A673 (cell line): ENCODE measurements at regions not wholly inside any gene's neighbourhood (a gene's known extent, or its start where the extent isn't known, plus 50 kb on each side); places are given as distances from the start of the nearest gene placed in this dataset.

Source experiments
- BruUV-seq: library from RNA; stranded (reverse); fragments of 400-500 nt; replicated peaks from 2 replicates; lab custom pipeline; 2021; lab: Mats Ljungman, UMichigan
- CTCF ChIA-PET: fragments of 300-600 bp; sonication (Branson Sonifier 250); formaldehyde crosslinking; loops from one replicate; lab custom pipeline; 2022; ENCODE audit warnings: antibody characterized with exemption; lab: Charles Lee
- POLR2A ChIA-PET: fragments of 300-600 bp; sonication (Branson Sonifier 250); formaldehyde crosslinking; loops from one replicate; lab custom pipeline; 2022; ENCODE audit warnings: antibody characterized with exemption; ENCODE audit not compliant: low non-redundant PET; lab: Charles Lee
- DNase-seq: peaks from one replicate; pipeline ENCODE4 v3.0.0-alpha.2; 2015; ENCODE audit warnings: low spot score
- H3K27ac ChIP-seq: fragments of 200-600 bp; sonication (generic); 2 replicates; pipeline ENCODE4 v1.5.1; 2016; ENCODE audit warnings: mixed run types, low read depth, mild to moderate bottlenecking, mixed read lengths, antibody characterized with exemption, low read length; ENCODE audit not compliant: poor library complexity, severe bottlenecking
- H3K27me3 ChIP-seq: fragments of 200-600 bp; sonication (generic); replicated peaks from 2 replicates; pipeline ENCODE4 v1.6.1; 2017; ENCODE audit warnings: mixed run types, low read depth, mild to moderate bottlenecking, mixed read lengths, antibody characterized with exemption, low read length; ENCODE audit not compliant: insufficient read depth, poor library complexity
- H3K36me3 ChIP-seq: fragments of 200-600 bp; sonication (generic); 2 replicates; pipeline ENCODE4 v1.6.1; 2016; ENCODE audit warnings: mixed run types, mild to moderate bottlenecking, mixed read lengths, antibody characterized with exemption, low read length; ENCODE audit not compliant: insufficient read depth, poor library complexity, severe bottlenecking
- H3K4me1 ChIP-seq: fragments of 200-600 bp; sonication (generic); 2 replicates; pipeline ENCODE4 v1.6.1; 2017; ENCODE audit warnings: mixed run types, mild to moderate bottlenecking, mixed read lengths, antibody characterized with exemption, low read length; ENCODE audit not compliant: insufficient read depth, poor library complexity, severe bottlenecking
- H3K4me3 ChIP-seq: fragments of 200-600 bp; sonication (generic); 2 replicates; pipeline ENCODE4 v1.5.1; 2016; ENCODE audit warnings: low read depth, mixed run types, mild to moderate bottlenecking, mixed read lengths, low read length; ENCODE audit not compliant: poor library complexity, severe bottlenecking
- H3K9me3 ChIP-seq: fragments of 200-600 bp; sonication (generic); 2 replicates; pipeline ENCODE4 v1.6.1; 2016; ENCODE audit warnings: mixed run types, low read depth, mild to moderate bottlenecking, mixed read lengths, antibody characterized with exemption, low read length; ENCODE audit not compliant: poor library complexity, severe bottlenecking
- CTCF ChIP-seq: fragments of 300-800, 200-600 bp; sonication (generic); conservative IDR thresholded peaks from 2 replicates; pipeline ENCODE4 v1.5.1; 2017; ENCODE audit warnings: low read depth, mild to moderate bottlenecking, antibody characterized with exemption, low read length, moderate library complexity, mixed read lengths
- EZH2 ChIP-seq: fragments of 200-600 bp; sonication (generic); IDR thresholded peaks from 2 replicates; pipeline ENCODE4 v1.6.1; 2017; ENCODE audit warnings: borderline replicate concordance, low read depth, mild to moderate bottlenecking, mixed read lengths, antibody characterized with exemption, low read length; ENCODE audit not compliant: poor library complexity, severe bottlenecking
- intact Hi-C: fragments of 100-400 bp; cut with micrococcal nuclease; formaldehyde crosslinking; loops from one replicate; pipeline ENCODE4 v1.10.0; 2022; ENCODE audit not compliant: unreplicated experiment

DNA sequence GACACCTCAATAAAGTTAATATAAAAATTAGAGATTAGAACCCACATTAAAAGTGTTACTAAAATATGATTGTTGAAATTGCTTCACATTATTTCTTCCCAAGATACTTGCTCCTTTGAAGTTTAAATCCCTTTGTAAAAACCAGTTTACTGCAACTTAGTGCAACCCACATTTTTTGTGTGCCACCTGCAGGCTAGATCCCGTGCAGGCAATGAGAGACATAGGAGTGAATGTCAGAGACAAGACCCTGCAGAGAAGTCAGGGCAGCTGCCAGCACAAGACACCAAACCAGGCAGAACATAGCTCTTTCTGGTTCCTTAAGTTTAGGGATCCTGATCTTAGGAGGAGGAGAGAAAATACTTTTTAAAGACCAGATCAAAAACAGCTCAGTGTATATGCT, 142.8 kb upstream of the MTNR1B start:
- ChIA-PET CTCF (no interaction called here), POLR2A (no interaction called here)
- no peak for DNase-seq
- H3K36me3 ChIP-seq: no peaks in the 10 kb centered on the region
- H3K9me3 ChIP-seq: no peaks in the 10 kb centered on the region
- no TSS peak for BruUV-seq
- no peaks in the 10 kb centered on the region for H3K4me1 ChIP-seq
- no peak overlapping the region for H3K4me3 ChIP-seq
- intact Hi-C loops: no loop called here
- no peak overlapping the region for H3K27ac ChIP-seq
- H3K27me3 ChIP-seq: no peaks in the 10 kb centered on the region
- TF ChIP-seq CTCF (0 out of 2 replicates have a peak, but pooled peaks have one; percentile 21), EZH2 (no peak)

DNA sequence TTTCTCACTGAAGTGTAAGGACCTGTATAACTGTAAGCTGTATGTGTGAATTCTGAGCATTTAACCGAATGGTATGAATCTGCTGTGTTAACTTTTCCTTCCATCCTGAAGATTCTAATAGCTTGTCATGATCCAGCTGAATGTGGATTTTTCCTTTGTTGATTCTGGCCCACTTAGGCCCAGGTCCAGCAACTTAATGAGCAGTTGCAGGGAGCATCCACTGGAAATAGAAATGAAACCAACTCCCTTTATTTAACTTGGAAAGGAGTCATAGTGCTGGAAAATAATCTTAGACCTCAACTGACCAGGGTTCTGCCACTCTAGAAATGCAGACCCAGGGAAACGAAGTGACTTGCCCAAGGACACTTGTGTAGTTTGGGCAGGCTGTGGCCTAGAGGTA, 142.3 kb upstream of the MTNR1B start:
- H3K9me3 ChIP-seq: no peaks in the 10 kb centered on the region
- ChIA-PET POLR2A (no interaction called here), CTCF (no interaction called here)
- H3K36me3 ChIP-seq: no peaks in the 10 kb centered on the region
- BruUV-seq: no TSS peak
- no peak for DNase-seq
- no peaks in the 10 kb centered on the region for H3K27me3 ChIP-seq
- intact Hi-C loops: no loop called here
- no peaks in the 10 kb centered on the region for H3K4me1 ChIP-seq
- H3K27ac ChIP-seq: no peak overlapping the region
- H3K4me3 ChIP-seq: no peak overlapping the region
- no peak for TF ChIP-seq EZH2
- TF ChIP-seq CTCF: no peak

- ChIA-PET CTCF (no interaction called here), POLR2A (no interaction called here)
- no peak for DNase-seq
- no peak overlapping the region for H3K4me3 ChIP-seq
- no peaks in the 10 kb centered on the region for H3K27me3 ChIP-seq
- no peaks in the 10 kb centered on the region for H3K9me3 ChIP-seq
- H3K36me3 ChIP-seq: no peaks in the 10 kb centered on the region
- no TSS peak for BruUV-seq
- intact Hi-C loops: no loop called here
- no peak overlapping the region for H3K27ac ChIP-seq
- no peaks in the 10 kb centered on the region for H3K4me1 ChIP-seq
- no peak for TF ChIP-seq EZH2
- no peak for TF ChIP-seq CTCF
These were observed 140.9 kb upstream of the MTNR1B start for GRCh38 chr11:92828556-92828955.
